Dendritic cell treated with granulocyte-macrophage colony-stimulating factor and Interleukin-4, amounts not matched to agents 40 ng/mL and 50 ng/mL, for 4 days (primary cell): ENCODE measurements at regions not wholly inside any gene's neighbourhood (a gene's known extent, or its start where the extent isn't known, plus 50 kb on each side); places are given as distances from the start of the nearest gene placed in this dataset.

Experiments used
- H3K27ac Mint-ChIP-seq: one replicate; pipeline ENCODE4 v1.8.0; 2022; ENCODE audit warnings: mild to moderate bottlenecking, mixed read lengths
- H3K27me3 Mint-ChIP-seq: one replicate; pipeline ENCODE4 v1.8.0; 2022; ENCODE audit warnings: mild to moderate bottlenecking, mixed read lengths
- H3K36me3 Mint-ChIP-seq: one replicate; pipeline ENCODE4 v1.8.0; 2022; ENCODE audit warnings: low read depth, mixed read lengths
- H3K4me1 Mint-ChIP-seq: one replicate; pipeline ENCODE4 v1.8.0; 2022; ENCODE audit warnings: low read depth, mixed read lengths
- H3K4me3 Mint-ChIP-seq: one replicate; pipeline ENCODE4 v1.8.0; 2022; ENCODE audit warnings: mild to moderate bottlenecking, moderate library complexity, mixed read lengths
- H3K9me3 Mint-ChIP-seq: one replicate; pipeline ENCODE4 v1.8.0; 2022; ENCODE audit warnings: mixed read lengths
- intact Hi-C: fragments of 100-400 bp; cut with micrococcal nuclease; formaldehyde crosslinking; loops from one replicate; pipeline ENCODE4 v1.15.0; 2022

GRCh38 chr3:193935916-193936315, 200.0 kb upstream of the HES1 start:
- H3K9me3 Mint-ChIP-seq: no peaks in the 10 kb centered on the region
- no peak overlapping the region for H3K4me3 Mint-ChIP-seq
- no peaks in the 10 kb centered on the region for H3K36me3 Mint-ChIP-seq
- peaks cover 35% of the 10 kb centered on the region for H3K27me3 Mint-ChIP-seq
- H3K4me1 Mint-ChIP-seq: no peaks in the 10 kb centered on the region
- intact Hi-C loops: no loop called here
- H3K27ac Mint-ChIP-seq: no peak overlapping the region

GRCh38 chr3:193938613-193939012, 197.3 kb upstream of the HES1 start:
- intact Hi-C loops: no loop called here
- H3K4me3 Mint-ChIP-seq: no peak overlapping the region
- no peaks in the 10 kb centered on the region for H3K4me1 Mint-ChIP-seq
- H3K27ac Mint-ChIP-seq: no peak overlapping the region
- no peaks in the 10 kb centered on the region for H3K36me3 Mint-ChIP-seq
- peaks cover 32% of the 10 kb centered on the region for H3K27me3 Mint-ChIP-seq
- H3K9me3 Mint-ChIP-seq: no peaks in the 10 kb centered on the region

GRCh38 chr3:193939527-193939926, 196.4 kb upstream of the HES1 start:
- Mint-ChIP-seq H3K9me3 (no peaks in the 10 kb centered on the region), H3K4me3 (no peak overlapping the region), H3K4me1 (no peaks in the 10 kb centered on the region), H3K36me3 (no peaks in the 10 kb centered on the region), H3K27me3 (peaks cover 32% of the 10 kb centered on the region), H3K27ac (no peak overlapping the region)
- intact Hi-C loops: no loop called here

GRCh38 chr3:193940526-193940925, 195.4 kb upstream of the HES1 start:
- H3K27me3 Mint-ChIP-seq: peaks cover 37% of the 10 kb centered on the region
- no peak overlapping the region for H3K4me3 Mint-ChIP-seq
- H3K4me1 Mint-ChIP-seq: no peaks in the 10 kb centered on the region
- H3K27ac Mint-ChIP-seq: no peak overlapping the region
- H3K36me3 Mint-ChIP-seq: no peaks in the 10 kb centered on the region
- no peaks in the 10 kb centered on the region for H3K9me3 Mint-ChIP-seq
- intact Hi-C loops: no loop called here

- no peak overlapping the region for H3K4me3 Mint-ChIP-seq
Measured at GRCh38 chr3:193941486-193941885, 194.5 kb upstream of the HES1 start.

GRCh38 chr3:193942516-193943055, 193.4 kb upstream of the HES1 start:
- no peaks in the 10 kb centered on the region for H3K4me1 Mint-ChIP-seq
- intact Hi-C loops: no loop called here
- no peak overlapping the region for H3K27ac Mint-ChIP-seq
- H3K9me3 Mint-ChIP-seq: no peaks in the 10 kb centered on the region
- H3K4me3 Mint-ChIP-seq: no peak overlapping the region
- H3K27me3 Mint-ChIP-seq: peaks cover 42% of the 10 kb centered on the region
- H3K36me3 Mint-ChIP-seq: no peaks in the 10 kb centered on the region

More at GRCh38 chr3:193941486-193941885, 194.5 kb upstream of the HES1 start:
- no peak overlapping the region for H3K27ac Mint-ChIP-seq
- H3K27me3 Mint-ChIP-seq: peaks cover 38% of the 10 kb centered on the region
- H3K36me3 Mint-ChIP-seq: no peaks in the 10 kb centered on the region
- intact Hi-C loops: no loop called here
- H3K9me3 Mint-ChIP-seq: no peaks in the 10 kb centered on the region
- no peaks in the 10 kb centered on the region for H3K4me1 Mint-ChIP-seq

GRCh38 chr3:193943200-193943599, 192.7 kb upstream of the HES1 start:
- Mint-ChIP-seq H3K27me3 (peaks cover 39% of the 10 kb centered on the region), H3K9me3 (no peaks in the 10 kb centered on the region), H3K27ac (no peak overlapping the region), H3K4me1 (no peaks in the 10 kb centered on the region), H3K36me3 (no peaks in the 10 kb centered on the region), H3K4me3 (no peak overlapping the region)
- intact Hi-C loops: no loop called here

GRCh38 chr3:193943851-193944517, 192.0 kb upstream of the HES1 start:
- H3K36me3 Mint-ChIP-seq: no peaks in the 10 kb centered on the region
- H3K9me3 Mint-ChIP-seq: no peaks in the 10 kb centered on the region
- no peak overlapping the region for H3K4me3 Mint-ChIP-seq
- intact Hi-C loops: no loop called here
- no peak overlapping the region for H3K27ac Mint-ChIP-seq
- H3K27me3 Mint-ChIP-seq: peaks cover 41% of the 10 kb centered on the region
- no peaks in the 10 kb centered on the region for H3K4me1 Mint-ChIP-seq

GRCh38 chr3:193944518-193944884, 191.4 kb upstream of the HES1 start:
- Mint-ChIP-seq H3K4me3 (no peak overlapping the region), H3K27ac (no peak overlapping the region), H3K36me3 (no peaks in the 10 kb centered on the region), H3K9me3 (no peaks in the 10 kb centered on the region), H3K4me1 (no peaks in the 10 kb centered on the region), H3K27me3 (peaks cover 41% of the 10 kb centered on the region)
- intact Hi-C loops: no loop called here

GRCh38 chr3:193945143-193945542, 190.8 kb upstream of the HES1 start:
- no peak overlapping the region for H3K4me3 Mint-ChIP-seq
- intact Hi-C loops: no loop called here
- no peaks in the 10 kb centered on the region for H3K36me3 Mint-ChIP-seq
- no peaks in the 10 kb centered on the region for H3K4me1 Mint-ChIP-seq
- H3K27ac Mint-ChIP-seq: no peak overlapping the region
- H3K27me3 Mint-ChIP-seq: peaks cover 37% of the 10 kb centered on the region
- no peaks in the 10 kb centered on the region for H3K9me3 Mint-ChIP-seq

- intact Hi-C loops: no loop called here
- Mint-ChIP-seq H3K9me3 (no peaks in the 10 kb centered on the region), H3K27me3 (peaks cover 38% of the 10 kb centered on the region), H3K4me3 (no peak overlapping the region), H3K36me3 (no peaks in the 10 kb centered on the region), H3K27ac (no peak overlapping the region), H3K4me1 (no peaks in the 10 kb centered on the region)
Measured at GRCh38 chr3:193946945-193947344, 189.0 kb upstream of the HES1 start.

- Mint-ChIP-seq H3K27ac (no peak overlapping the region), H3K36me3 (no peaks in the 10 kb centered on the region), H3K4me1 (no peaks in the 10 kb centered on the region), H3K4me3 (no peak overlapping the region), H3K9me3 (no peaks in the 10 kb centered on the region), H3K27me3 (peaks cover 40% of the 10 kb centered on the region)
- intact Hi-C loops: no loop called here
Measured at GRCh38 chr3:193947596-193947995, 188.4 kb upstream of the HES1 start.

- no peak overlapping the region for H3K4me3 Mint-ChIP-seq
- no peaks in the 10 kb centered on the region for H3K4me1 Mint-ChIP-seq
- no peak overlapping the region for H3K27ac Mint-ChIP-seq
- intact Hi-C loops: no loop called here
- no peaks in the 10 kb centered on the region for H3K36me3 Mint-ChIP-seq
- H3K9me3 Mint-ChIP-seq: no peaks in the 10 kb centered on the region
- H3K27me3 Mint-ChIP-seq: peaks cover 41% of the 10 kb centered on the region
Measured at GRCh38 chr3:193948459-193948858, 187.5 kb upstream of the HES1 start.

- no peak overlapping the region for H3K27ac Mint-ChIP-seq
- intact Hi-C loops: no loop called here
- H3K27me3 Mint-ChIP-seq: peaks cover 50% of the 10 kb centered on the region
- H3K9me3 Mint-ChIP-seq: peaks cover 23% of the 10 kb centered on the region
- no peaks in the 10 kb centered on the region for H3K4me1 Mint-ChIP-seq
- no peaks in the 10 kb centered on the region for H3K36me3 Mint-ChIP-seq
- H3K4me3 Mint-ChIP-seq: no peak overlapping the region
Measured at GRCh38 chr3:193951859-193952258, 184.1 kb upstream of the HES1 start.

- no peak overlapping the region for H3K4me3 Mint-ChIP-seq
- H3K27me3 Mint-ChIP-seq: peaks cover 49% of the 10 kb centered on the region
- H3K36me3 Mint-ChIP-seq: no peaks in the 10 kb centered on the region
- intact Hi-C loops: no loop called here
- H3K27ac Mint-ChIP-seq: no peak overlapping the region
- H3K4me1 Mint-ChIP-seq: no peaks in the 10 kb centered on the region
- peaks cover 23% of the 10 kb centered on the region for H3K9me3 Mint-ChIP-seq
Measured at GRCh38 chr3:193954752-193955151, 181.2 kb upstream of the HES1 start.
